Putamen (tissue), 1 donor: ENCODE measurements at regions not wholly inside any gene's neighbourhood (a gene's known extent, or its start where the extent isn't known, plus 50 kb on each side); places are given as distances from the start of the nearest gene placed in this dataset.
"Not testable (repeated sequence)": the region's sequence is repeated elsewhere in the genome, so short reads cannot be mapped to it uniquely, and the experiment has no call there.

Experiments
- DNase-seq: peaks from one replicate; pipeline ENCODE4 v3.0.0-alpha.2; 2016; ENCODE audit warnings: low spot score

- DNase-seq: no peak
These were observed 133.1 kb upstream of the IGSF10 start for GRCh38 chr3:151593928-151594327.

- no peak for DNase-seq
These were observed 131.4 kb upstream of the IGSF10 start for GRCh38 chr3:151592287-151592686.

GRCh38 chr3:151591441-151591840 is 130.6 kb upstream of the IGSF10 start:
- no peak for DNase-seq

- DNase-seq: no peak
These were observed 128.4 kb upstream of the IGSF10 start for GRCh38 chr3:151589311-151589710.

GRCh38 chr3:151587659-151588058 is 126.8 kb upstream of the IGSF10 start:
- DNase-seq: not testable (repeated sequence)

- no peak for DNase-seq
These were observed 123.7 kb upstream of the IGSF10 start for GRCh38 chr3:151584566-151584965.

GRCh38 chr3:151581035-151581434 is 120.2 kb upstream of the IGSF10 start:
- DNase-seq: no peak

- no peak for DNase-seq
These were observed 119.7 kb upstream of the IGSF10 start for GRCh38 chr3:151580591-151580990.

GRCh38 chr3:151579571-151580270 is 118.9 kb upstream of the IGSF10 start:
- no peak for DNase-seq

- DNase-seq: no peak
These were observed 117.6 kb upstream of the IGSF10 start for GRCh38 chr3:151578495-151578894.

GRCh38 chr3:151576511-151577137 is 115.8 kb upstream of the IGSF10 start:
- no peak for DNase-seq

GRCh38 chr3:151568184-151568583 is 107.3 kb upstream of the IGSF10 start:
- DNase-seq: no peak

GRCh38 chr3:151567477-151567876 is 106.6 kb upstream of the IGSF10 start:
- no peak for DNase-seq

- DNase-seq: no peak
These were observed 103.4 kb upstream of the IGSF10 start for GRCh38 chr3:151564261-151564660.

GRCh38 chr3:151563305-151563704 is 102.4 kb upstream of the IGSF10 start:
- no peak for DNase-seq

GRCh38 chr3:151562891-151563290 is 102.0 kb upstream of the IGSF10 start:
- DNase-seq: no peak

GRCh38 chr3:151561878-151562277 is 101.0 kb upstream of the IGSF10 start:
- no peak for DNase-seq

GRCh38 chr3:151560738-151561137 is 99.9 kb upstream of the IGSF10 start:
- no peak for DNase-seq

- no peak for DNase-seq
These were observed 98.9 kb upstream of the IGSF10 start for GRCh38 chr3:151559736-151560135.

GRCh38 chr3:151558661-151559060 is 97.8 kb upstream of the IGSF10 start:
- no peak for DNase-seq

- DNase-seq: no peak
These were observed 96.4 kb upstream of the IGSF10 start for GRCh38 chr3:151557068-151557840.

- no peak for DNase-seq
These were observed 95.7 kb upstream of the IGSF10 start for GRCh38 chr3:151556596-151556995.

GRCh38 chr3:151555523-151555922 is 94.7 kb upstream of the IGSF10 start:
- no peak for DNase-seq
